Fibroblast of lung (primary cell): ENCODE measurements at regions not wholly inside any gene's neighbourhood (a gene's known extent, or its start where the extent isn't known, plus 50 kb on each side); places are given as distances from the start of the nearest gene placed in this dataset.

Experiments
- EZH2 ChIP-seq: IDR thresholded peaks from 2 replicates; pipeline ENCODE4 v1.5.1; 2012; ENCODE audit warnings: low read length, control low read depth, mild to moderate bottlenecking; ENCODE audit errors: missing control alignments
- TF ChIP-seq, protein P1 (sequence below), 2 donors: IDR thresholded peaks in 1 of 2; conservative IDR thresholded peaks in 1 of 2; 1 replicate in 1 of 2; 2 replicates in 1 of 2; pipeline ENCODE4 v1.5.1; 2011 to 2012; ENCODE audit warnings: low read length in 2 of 2, control low read depth in 1 of 2, inconsistent platforms in 1 of 2, low read depth in 1 of 2, mild to moderate bottlenecking in 1 of 2

DNA sequence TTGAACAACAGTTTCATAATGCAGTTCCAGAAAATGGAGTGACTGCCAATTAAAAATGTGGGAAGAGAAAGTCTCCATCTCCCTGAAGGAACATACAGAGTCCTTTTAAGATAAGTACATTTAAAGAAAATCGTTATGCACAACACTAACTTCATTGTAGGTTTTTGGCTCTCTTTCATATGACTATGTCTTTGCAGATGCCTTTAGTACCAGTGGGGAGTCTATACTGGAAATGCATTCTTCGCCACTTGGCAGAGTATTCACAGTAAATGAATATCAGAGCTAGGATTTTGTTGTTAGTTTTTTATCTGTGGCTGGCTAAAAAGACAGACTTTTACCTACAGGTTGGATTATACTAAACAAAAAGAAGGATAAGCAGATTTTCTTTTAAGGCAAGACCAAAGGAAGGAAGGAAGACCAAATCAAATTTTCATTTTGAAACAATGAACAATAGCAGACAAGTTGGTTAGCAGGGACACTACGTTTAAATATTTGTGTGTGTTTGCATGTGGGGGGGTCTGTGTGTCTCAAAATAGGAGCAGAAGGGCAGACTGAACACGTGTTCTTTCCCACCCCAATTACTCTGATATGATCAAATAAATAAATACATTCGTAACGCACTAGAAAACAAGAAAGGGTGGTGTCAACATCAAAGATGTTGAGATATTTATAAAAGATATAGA lies 124.5 kb downstream of the BTG1 start:
- TF ChIP-seq, protein P1, sequence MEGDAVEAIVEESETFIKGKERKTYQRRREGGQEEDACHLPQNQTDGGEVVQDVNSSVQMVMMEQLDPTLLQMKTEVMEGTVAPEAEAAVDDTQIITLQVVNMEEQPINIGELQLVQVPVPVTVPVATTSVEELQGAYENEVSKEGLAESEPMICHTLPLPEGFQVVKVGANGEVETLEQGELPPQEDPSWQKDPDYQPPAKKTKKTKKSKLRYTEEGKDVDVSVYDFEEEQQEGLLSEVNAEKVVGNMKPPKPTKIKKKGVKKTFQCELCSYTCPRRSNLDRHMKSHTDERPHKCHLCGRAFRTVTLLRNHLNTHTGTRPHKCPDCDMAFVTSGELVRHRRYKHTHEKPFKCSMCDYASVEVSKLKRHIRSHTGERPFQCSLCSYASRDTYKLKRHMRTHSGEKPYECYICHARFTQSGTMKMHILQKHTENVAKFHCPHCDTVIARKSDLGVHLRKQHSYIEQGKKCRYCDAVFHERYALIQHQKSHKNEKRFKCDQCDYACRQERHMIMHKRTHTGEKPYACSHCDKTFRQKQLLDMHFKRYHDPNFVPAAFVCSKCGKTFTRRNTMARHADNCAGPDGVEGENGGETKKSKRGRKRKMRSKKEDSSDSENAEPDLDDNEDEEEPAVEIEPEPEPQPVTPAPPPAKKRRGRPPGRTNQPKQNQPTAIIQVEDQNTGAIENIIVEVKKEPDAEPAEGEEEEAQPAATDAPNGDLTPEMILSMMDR (conservative IDR thresholded peaks at IDR 0.05 in 1 of 2, IDR thresholded peaks at IDR 0.05 in 1 of 2; ENCODE audit: low read depth in 1 of 2, low read length in 2 of 2), result no peak
- TF ChIP-seq EZH2, result no peak
